HCT116 (cell line): ENCODE measurements at regions not wholly inside any gene's neighbourhood (a gene's known extent, or its start where the extent isn't known, plus 50 kb on each side); places are given as distances from the start of the nearest gene placed in this dataset.

Source experiments
- ATAC-seq: fragments of 200-7000 bp; cut with Tn5 transposase; 2 replicates; pipeline ENCODE4 v1.9.1; 2020; ENCODE audit warnings: mild to moderate bottlenecking, moderate library complexity
- BruUV-seq: library from RNA; stranded (reverse); fragments of 400-500 nt; replicated peaks from 2 replicates; lab custom pipeline; 2021; lab: Mats Ljungman, UMichigan
- CTCF ChIA-PET: fragments of 300-600 bp; sonication (Branson Sonifier 250); formaldehyde crosslinking; loops from one replicate; lab custom pipeline; 2021; ENCODE audit warnings: antibody characterized with exemption; lab: Charles Lee
- POLR2A ChIA-PET: fragments of 300-600, 350-600 bp; sonication (Branson Sonifier 250); formaldehyde crosslinking; loops from one replicate; lab custom pipeline; 2021; ENCODE audit warnings: antibody characterized with exemption; lab: Charles Lee
- RAD21 ChIA-PET, 2 experiments: fragments of 300-600 bp; sonication (Branson Sonifier 250); formaldehyde crosslinking; loops; one replicate each; lab custom pipeline; 2023; ENCODE audit warnings: low total read pairs in 2 of 2; ENCODE audit not compliant: uncharacterized antibody in 2 of 2, unreplicated experiment in 2 of 2, low non-redundant PET in 1 of 2; lab: Charles Lee
- DNase-seq: peaks from one replicate; pipeline ENCODE4 v3.0.0-alpha.2; 2010; ENCODE audit warnings: low read depth, low spot score
- H2AFZ ChIP-seq: fragments of 200-600 bp; shearing (Covaris generic), sonication (generic); 2 replicates; pipeline ENCODE4 v1.6.1; 2017; ENCODE audit warnings: low read depth, mixed run types, mixed read lengths, antibody characterized with exemption, low read length; ENCODE audit not compliant: poor library complexity, severe bottlenecking
- H3K27ac ChIP-seq: 2 replicates; pipeline ENCODE4 v1.5.1; 2012; ENCODE audit warnings: low read depth, low read length
- H3K27me3 ChIP-seq: fragments of 200-600 bp; sonication (generic); 2 replicates; pipeline ENCODE4 v1.6.1; 2016; ENCODE audit warnings: mixed run types, low read length, mixed read lengths; ENCODE audit not compliant: insufficient read depth
- H3K36me3 ChIP-seq, 2 experiments: fragments of 200-500 bp in 1 of 2; fragments of 200-600 bp in 1 of 2; sonication (Bioruptor generic) in 1 of 2; sonication (generic) in 1 of 2; 2 replicates each; pipeline versions ENCODE4 v1.5.1 to v1.6.1; 2014 to 2016; ENCODE audit warnings: low read length in 2 of 2, inconsistent platforms in 1 of 2, mixed read lengths in 1 of 2, mixed run types in 1 of 2; ENCODE audit not compliant: insufficient read depth in 2 of 2, control insufficient read depth in 1 of 2
- H3K4me1 ChIP-seq, 2 experiments: fragments of 200-600 bp in 1 of 2; sonication (generic) in 1 of 2; 2 replicates each; pipeline versions ENCODE4 v1.5.1 to v1.6.1; 2012 to 2017; ENCODE audit warnings: low read length in 2 of 2, inconsistent platforms in 1 of 2, mild to moderate bottlenecking in 1 of 2, mixed read lengths in 1 of 2, mixed run types in 1 of 2, moderate library complexity in 1 of 2; ENCODE audit not compliant: insufficient read depth in 2 of 2, control insufficient read depth in 1 of 2
- H3K4me2 ChIP-seq: fragments of 200-600 bp; sonication (generic); 2 replicates; pipeline ENCODE4 v1.6.1; 2017; ENCODE audit warnings: mixed run types, low read length, mixed read lengths
- H3K4me3 ChIP-seq, 2 experiments: fragments of 200-600 bp in 1 of 2; sonication (generic) in 1 of 2; replicated peaks in 1 of 2; 2 replicates each; pipeline ENCODE4 v1.5.1; 2011 to 2016; ENCODE audit warnings: low read length in 2 of 2, control low read depth in 1 of 2, low read depth in 1 of 2, mild to moderate bottlenecking in 1 of 2, mixed read lengths in 1 of 2, mixed run types in 1 of 2
- H3K79me2 ChIP-seq: fragments of 200-600 bp; sonication (generic); 2 replicates; pipeline ENCODE4 v1.6.1; 2017; ENCODE audit warnings: mild to moderate bottlenecking, mixed run types, low read length, moderate library complexity, mixed read lengths; ENCODE audit not compliant: insufficient read depth
- H3K9ac ChIP-seq: fragments of 200-600 bp; sonication (generic); 2 replicates; pipeline ENCODE4 v1.6.1; 2016; ENCODE audit warnings: low read length, mixed read lengths
- H3K9me2 ChIP-seq: fragments of 200-600 bp; sonication (generic), shearing (Covaris generic); 2 replicates; pipeline ENCODE4 v1.6.1; 2017; ENCODE audit warnings: mixed run types, mild to moderate bottlenecking, moderate library complexity; ENCODE audit not compliant: insufficient read depth
- H3K9me3 ChIP-seq, 2 experiments: fragments of 200-500 bp in 1 of 2; fragments of 200-600 bp in 1 of 2; sonication (Bioruptor generic) in 1 of 2; sonication (generic) in 1 of 2; 2 replicates each; pipeline ENCODE4 v1.6.1; 2014 to 2017; ENCODE audit warnings: low read length in 2 of 2, mixed read lengths in 2 of 2, inconsistent platforms in 1 of 2, low read depth in 1 of 2, mild to moderate bottlenecking in 1 of 2, mixed run types in 1 of 2, moderate library complexity in 1 of 2; ENCODE audit not compliant: control insufficient read depth in 1 of 2, insufficient read depth in 1 of 2
- H4K20me1 ChIP-seq: fragments of 200-600 bp; sonication (generic), shearing (Covaris generic); 2 replicates; pipeline ENCODE4 v1.6.1; 2017; ENCODE audit warnings: mixed run types, mild to moderate bottlenecking, moderate library complexity; ENCODE audit not compliant: insufficient read depth
- CTCF ChIP-seq, 3 experiments: fragments of 200-600 bp in 1 of 3; sonication (generic) in 1 of 3; IDR thresholded peaks in 2 of 3; conservative IDR thresholded peaks in 1 of 3; 2 replicates each; pipeline ENCODE4 v1.5.1; 2012 to 2017; ENCODE audit warnings: low read depth in 2 of 3, low read length in 2 of 3, antibody characterized with exemption in 1 of 3, borderline replicate concordance in 1 of 3, control low read depth in 1 of 3, mild to moderate bottlenecking in 1 of 3, mixed read lengths in 1 of 3, mixed run types in 1 of 3, moderate library complexity in 1 of 3; ENCODE audit not compliant: insufficient read depth in 1 of 3
- EGR1 ChIP-seq: IDR thresholded peaks from 2 replicates; pipeline ENCODE4 v1.6.1; 2012; ENCODE audit warnings: low read depth
- EZH2 ChIP-seq: fragments of 200-600 bp; sonication (generic); IDR thresholded peaks from 2 replicates; pipeline ENCODE4 v1.6.1; 2017; ENCODE audit warnings: antibody characterized with exemption, mixed run types
- EZH2phosphoT487 ChIP-seq: fragments of 200-600 bp; IDR thresholded peaks from 2 replicates; pipeline ENCODE4 v1.6.1; 2018; ENCODE audit warnings: antibody characterized with exemption, borderline replicate concordance
- FOSL1 ChIP-seq: IDR thresholded peaks from 2 replicates; pipeline ENCODE4 v1.6.1; 2012; ENCODE audit warnings: low read depth
- MAX ChIP-seq: IDR thresholded peaks from 2 replicates; pipeline ENCODE4 v1.6.1; 2012
- RAD21 ChIP-seq: IDR thresholded peaks from 2 replicates; pipeline ENCODE4 v1.6.1; 2012; ENCODE audit warnings: low read depth, mild to moderate bottlenecking
- REST ChIP-seq: IDR thresholded peaks from 2 replicates; pipeline ENCODE4 v1.6.1; 2012; ENCODE audit warnings: low read depth
- SIN3A ChIP-seq: IDR thresholded peaks from 2 replicates; pipeline ENCODE4 v1.6.1; 2012; ENCODE audit warnings: low read depth
- SRF ChIP-seq: IDR thresholded peaks from 2 replicates; pipeline ENCODE4 v1.6.1; 2012; ENCODE audit warnings: low read depth
- ZBTB33 ChIP-seq: IDR thresholded peaks from 2 replicates; pipeline ENCODE4 v1.6.1; 2011; ENCODE audit warnings: mild to moderate bottlenecking, low read length, moderate library complexity; ENCODE audit not compliant: insufficient replicate concordance; ENCODE audit errors: extremely low read depth
- ZNF274 ChIP-seq: fragments of 200-500 bp; sonication (Bioruptor generic); IDR thresholded peaks from 2 replicates; pipeline ENCODE4 v1.6.1; 2014; ENCODE audit warnings: mild to moderate bottlenecking, low read depth, low read length, inconsistent platforms
- intact Hi-C: fragments of 100-400 bp; cut with micrococcal nuclease; formaldehyde crosslinking; loops from 2 replicates; pipeline ENCODE4 v1.10.0; 2022

GRCh38 chr1:9422911-9423505 lies 116.3 kb upstream of the SLC25A33 start:
- no peak overlapping the region for H3K4me3 ChIP-seq
- no peaks in the 10 kb centered on the region for H4K20me1 ChIP-seq
- ATAC-seq (no peak), DNase-seq (no peak)
- no TSS peak for BruUV-seq
- no peaks in the 10 kb centered on the region for H3K9me2 ChIP-seq
- TF ChIP-seq RAD21 (no peak), EGR1 (no peak), REST (no peak), EZH2phosphoT487 (no peak)
- H3K9me3 ChIP-seq = no peaks in the 10 kb centered on the region
- no peak overlapping the region for H3K27ac ChIP-seq
- CTCF ChIA-PET = no interaction called here
- intact Hi-C loops = no loop called here
- RAD21 ChIA-PET = no interaction called here
- H3K4me1 ChIP-seq = peaks cover 0 to 5% of the 10 kb centered on the region in 2 experiments; a peak in 1 of 4 replicates
- POLR2A ChIA-PET = no interaction called here
- H3K36me3 ChIP-seq = no peaks in the 10 kb centered on the region
- no peak overlapping the region for H3K9ac ChIP-seq
- H2AFZ ChIP-seq = no peak overlapping the region
- H3K27me3 ChIP-seq = no peaks in the 10 kb centered on the region
- no peak overlapping the region for H3K4me2 ChIP-seq
- no peaks in the 10 kb centered on the region for H3K79me2 ChIP-seq

GRCh38 chr1:9424261-9424660 lies 115.0 kb upstream of the SLC25A33 start:
- BruUV-seq = no TSS peak
- Histone ChIP-seq H3K4me2 (no peak overlapping the region), H3K4me3 (no peak overlapping the region), H3K79me2 (no peaks in the 10 kb centered on the region), H3K27me3 (no peaks in the 10 kb centered on the region), H4K20me1 (no peaks in the 10 kb centered on the region), H3K9ac (no peak overlapping the region), H3K27ac (no peak overlapping the region), H3K36me3 (no peaks in the 10 kb centered on the region), H3K9me2 (no peaks in the 10 kb centered on the region), H3K9me3 (no peaks in the 10 kb centered on the region), H3K4me1 (peaks cover 4 to 11% of the 10 kb centered on the region in 2 experiments; a peak in 3 of 4 replicates), H2AFZ (no peak overlapping the region)
- ChIA-PET POLR2A (interaction anchor here (0.6 kb wide), 1 partner anchor 11 kb away, joined by 3 read pairs; no protein-coding TSS in a partner anchor), RAD21 (no interaction called here), CTCF (no interaction called here)
- ATAC-seq = no peak
- intact Hi-C loops = no loop called here
- DNase-seq = no peak
- TF ChIP-seq ZBTB33 = no peak
- no peak for TF ChIP-seq ZNF274
- no peak for TF ChIP-seq EGR1
- no peak for TF ChIP-seq SRF
- TF ChIP-seq MAX = no peak
- no peak for TF ChIP-seq CTCF (IDR thresholded peaks at IDR 0.05 in 2 of 3, conservative IDR thresholded peaks at IDR 0.05 in 1 of 3; ENCODE audit: borderline replicate concordance in 1 of 3, insufficient read depth in 1 of 3, low read depth in 2 of 3, low read length in 2 of 3)
- TF ChIP-seq FOSL1 = no peak
- TF ChIP-seq EZH2 = no peak
- TF ChIP-seq SIN3A = no peak
